GM12892 (cell line): ENCODE measurements at regions not wholly inside any gene's neighbourhood (a gene's known extent, or its start where the extent isn't known, plus 50 kb on each side); places are given as distances from the start of the nearest gene placed in this dataset.

Experiments
- POLR2A ChIP-seq: IDR thresholded peaks from 2 replicates; pipeline ENCODE4 v1.6.1; 2011; ENCODE audit warnings: low read depth, low read length, control low read depth
- POLR2AphosphoS5 ChIP-seq: IDR thresholded peaks from 2 replicates; pipeline ENCODE4 v1.6.1; 2011; ENCODE audit warnings: low read depth, low read length, control low read depth
- TAF1 ChIP-seq: IDR thresholded peaks from 2 replicates; pipeline ENCODE4 v1.6.1; 2011; ENCODE audit warnings: low read depth, mild to moderate bottlenecking, control low read depth, low read length, borderline replicate concordance

DNA sequence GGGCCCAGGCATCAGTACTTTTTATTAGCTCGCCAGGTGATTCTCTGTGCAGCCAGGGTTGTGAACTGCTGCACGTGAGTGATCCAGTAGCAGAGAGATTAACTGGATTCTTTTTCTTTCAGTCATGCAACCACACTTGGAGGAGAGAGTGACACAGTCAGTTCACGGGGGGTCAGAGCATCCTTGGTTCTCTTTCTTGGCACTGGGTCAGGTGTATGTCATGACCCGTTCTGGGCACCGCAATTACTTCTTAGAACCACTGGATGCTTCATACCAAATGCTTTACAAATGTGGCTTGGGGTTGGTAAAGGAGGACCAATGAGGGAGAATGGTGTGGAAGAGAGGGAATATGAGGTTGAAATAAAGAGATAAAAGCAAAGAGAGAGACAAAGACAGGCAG lies 368.7 kb downstream of the MLLT3 start:
- TF ChIP-seq TAF1 = no peak
- no peak for TF ChIP-seq POLR2AphosphoS5
- TF ChIP-seq POLR2A = no peak
